Central memory CD8-positive, alpha-beta T cell (primary cell): ENCODE measurements at regions not wholly inside any gene's neighbourhood (a gene's known extent, or its start where the extent isn't known, plus 50 kb on each side); places are given as distances from the start of the nearest gene placed in this dataset.

Experiments used
- ATAC-seq: fragments of 150-1000 bp; cut with Tn5 transposase; replicated peaks from 2 replicates; pipeline ENCODE4 v1.10.0; 2022; ENCODE audit warnings: mild to moderate bottlenecking, moderate FRiP score, moderate number of reproducible peaks; ENCODE audit not compliant: poor library complexity, severe bottlenecking; ENCODE audit errors: extremely low read depth
- DNase-seq, 2 donors: peaks; one replicate each; pipeline ENCODE4 v3.0.0; 2021; ENCODE audit warnings: low spot score in 2 of 2
- H3K27ac Mint-ChIP-seq: one replicate; pipeline ENCODE4 v1.8.0; 2022; ENCODE audit warnings: low read depth, mild to moderate bottlenecking, moderate library complexity, mixed read lengths
- H3K27me3 Mint-ChIP-seq: one replicate; pipeline ENCODE4 v1.8.0; 2022; ENCODE audit warnings: mixed read lengths
- H3K36me3 Mint-ChIP-seq: one replicate; pipeline ENCODE4 v1.8.0; 2022; ENCODE audit warnings: mild to moderate bottlenecking, moderate library complexity, mixed read lengths; ENCODE audit not compliant: insufficient read depth
- H3K4me1 Mint-ChIP-seq: one replicate; pipeline ENCODE4 v1.8.0; 2022; ENCODE audit warnings: mixed read lengths
- H3K4me3 Mint-ChIP-seq: one replicate; pipeline ENCODE4 v1.8.0; 2022; ENCODE audit warnings: mild to moderate bottlenecking, moderate library complexity, mixed read lengths
- H3K9me3 Mint-ChIP-seq: one replicate; pipeline ENCODE4 v1.8.0; 2022; ENCODE audit warnings: mixed read lengths

DNA sequence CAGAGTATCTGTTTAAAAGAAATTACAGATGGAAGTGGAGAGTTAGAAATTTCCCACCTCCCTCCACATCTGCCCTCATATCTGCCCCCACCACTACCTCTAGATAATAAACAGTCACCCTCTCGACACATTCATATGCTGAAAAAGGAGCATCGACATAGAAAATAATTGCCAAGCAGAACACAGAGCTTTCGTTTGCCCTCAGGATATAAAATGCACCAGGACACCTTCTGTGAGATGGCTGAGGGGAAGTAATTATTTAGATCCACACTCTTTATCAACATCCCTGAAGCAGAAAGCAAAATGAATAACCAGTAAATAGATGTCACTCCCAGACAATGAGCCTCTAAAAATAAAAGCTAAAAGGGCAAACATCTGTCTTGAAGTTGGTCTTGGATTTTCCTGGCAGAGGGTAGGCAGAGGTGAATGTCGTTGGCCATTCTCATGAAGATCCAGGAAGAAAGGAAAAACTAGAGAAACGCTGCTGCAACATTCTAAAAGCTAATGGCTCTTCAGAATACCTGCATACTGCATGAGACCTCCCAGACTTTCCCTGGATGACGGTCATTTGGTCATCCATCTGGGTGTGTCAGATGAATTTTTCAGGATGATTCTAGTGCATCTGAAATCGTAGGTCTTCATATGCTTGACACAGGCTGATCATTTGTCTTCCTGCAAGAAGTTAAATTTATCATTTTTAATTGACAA is 527.5 kb downstream of the RFC3 start:
- Mint-ChIP-seq H3K4me3 (no peak overlapping the region), H3K27ac (no peak overlapping the region), H3K4me1 (no peaks in the 10 kb centered on the region), H3K27me3 (no peaks in the 10 kb centered on the region), H3K9me3 (peaks cover 17% of the 10 kb centered on the region), H3K36me3 (no peaks in the 10 kb centered on the region)
- ATAC-seq (no peak), DNase-seq (no peak)

GRCh38 chr13:34346626-34347025 is 528.7 kb downstream of the RFC3 start:
- no peaks in the 10 kb centered on the region for H3K36me3 Mint-ChIP-seq
- peaks cover 16% of the 10 kb centered on the region for H3K9me3 Mint-ChIP-seq
- DNase-seq (no peak), ATAC-seq (no peak)
- no peaks in the 10 kb centered on the region for H3K27me3 Mint-ChIP-seq
- H3K4me3 Mint-ChIP-seq = no peak overlapping the region
- no peak overlapping the region for H3K27ac Mint-ChIP-seq
- H3K4me1 Mint-ChIP-seq = no peaks in the 10 kb centered on the region

DNA sequence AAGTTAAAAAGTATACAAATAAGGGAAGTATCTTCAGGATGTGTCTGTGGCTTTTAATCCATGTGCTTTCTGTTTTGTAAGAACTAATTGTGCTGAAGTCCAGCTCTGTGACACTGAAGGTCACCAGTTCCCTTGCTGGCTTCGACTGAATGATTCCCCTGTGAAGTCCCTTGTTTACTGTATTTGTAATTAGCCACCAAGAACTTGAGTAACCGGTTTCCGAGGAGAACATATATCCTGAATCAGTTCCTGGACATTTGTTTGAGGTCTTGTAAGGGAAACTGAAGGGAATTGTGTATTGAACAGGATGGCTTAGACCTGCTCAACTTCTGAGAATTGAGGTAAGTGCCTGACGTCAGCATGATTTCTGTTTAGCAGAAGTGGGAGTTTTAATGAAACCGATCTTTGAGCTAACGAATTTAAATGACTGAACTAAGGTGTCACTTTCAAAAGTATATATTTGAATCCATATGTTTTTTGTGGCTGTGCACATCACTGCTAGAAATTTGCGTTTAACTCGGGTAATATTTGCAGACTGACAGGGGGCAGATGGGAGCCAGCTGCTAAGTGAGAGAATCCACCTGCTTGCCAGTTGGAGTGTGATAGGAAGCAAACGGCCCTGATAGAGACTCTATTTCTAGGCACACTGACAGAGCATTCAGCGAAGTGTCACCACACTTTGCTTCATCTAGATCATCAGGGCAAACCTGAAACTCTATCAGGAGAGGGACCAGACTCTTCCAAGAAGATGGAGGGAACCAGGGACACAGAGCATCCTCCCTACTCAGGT is 530.0 kb downstream of the RFC3 start:
- no peak for ATAC-seq
- Mint-ChIP-seq H3K27ac (no peak overlapping the region), H3K4me3 (no peak overlapping the region), H3K36me3 (no peaks in the 10 kb centered on the region), H3K9me3 (peaks cover 16% of the 10 kb centered on the region), H3K4me1 (no peaks in the 10 kb centered on the region), H3K27me3 (no peaks in the 10 kb centered on the region)
- DNase-seq = no peak

- no peak overlapping the region for H3K27ac Mint-ChIP-seq
- H3K27me3 Mint-ChIP-seq = no peaks in the 10 kb centered on the region
- no peak overlapping the region for H3K4me3 Mint-ChIP-seq
- H3K4me1 Mint-ChIP-seq = no peaks in the 10 kb centered on the region
- peaks cover 16% of the 10 kb centered on the region for H3K9me3 Mint-ChIP-seq
- DNase-seq = no peak
- ATAC-seq = no peak
- no peaks in the 10 kb centered on the region for H3K36me3 Mint-ChIP-seq
These were observed 531.3 kb downstream of the RFC3 start for GRCh38 chr13:34349091-34349722.

GRCh38 chr13:34350671-34351070 is 532.7 kb downstream of the RFC3 start:
- H3K4me3 Mint-ChIP-seq = no peak overlapping the region
- ATAC-seq (no peak), DNase-seq (no peak)
- H3K9me3 Mint-ChIP-seq = peaks cover 22% of the 10 kb centered on the region
- H3K36me3 Mint-ChIP-seq = no peaks in the 10 kb centered on the region
- H3K4me1 Mint-ChIP-seq = no peaks in the 10 kb centered on the region
- H3K27me3 Mint-ChIP-seq = no peaks in the 10 kb centered on the region
- H3K27ac Mint-ChIP-seq = no peak overlapping the region

DNA sequence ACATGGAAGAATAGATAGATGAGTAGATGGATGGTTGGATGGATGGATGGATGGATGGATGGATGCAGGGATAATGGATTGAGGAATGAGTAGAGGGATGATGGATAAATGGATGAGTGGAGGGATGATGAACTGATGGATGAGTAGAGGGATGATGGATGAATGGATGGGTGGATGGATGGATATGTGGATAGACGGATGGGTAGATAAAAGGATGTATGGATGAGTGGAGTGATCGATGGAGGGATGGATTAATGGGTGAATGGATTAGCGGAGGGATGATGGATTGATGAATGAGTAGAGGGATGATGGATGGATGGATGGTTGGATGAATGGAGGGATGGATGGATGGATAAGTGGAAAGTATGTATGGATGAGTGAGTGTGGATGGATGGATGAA is 533.2 kb downstream of the RFC3 start:
- Mint-ChIP-seq H3K9me3 (peaks cover 22% of the 10 kb centered on the region), H3K4me1 (no peaks in the 10 kb centered on the region), H3K27me3 (no peaks in the 10 kb centered on the region), H3K4me3 (no peak overlapping the region), H3K27ac (no peak overlapping the region), H3K36me3 (no peaks in the 10 kb centered on the region)
- DNase-seq (no peak), ATAC-seq (no peak)

DNA sequence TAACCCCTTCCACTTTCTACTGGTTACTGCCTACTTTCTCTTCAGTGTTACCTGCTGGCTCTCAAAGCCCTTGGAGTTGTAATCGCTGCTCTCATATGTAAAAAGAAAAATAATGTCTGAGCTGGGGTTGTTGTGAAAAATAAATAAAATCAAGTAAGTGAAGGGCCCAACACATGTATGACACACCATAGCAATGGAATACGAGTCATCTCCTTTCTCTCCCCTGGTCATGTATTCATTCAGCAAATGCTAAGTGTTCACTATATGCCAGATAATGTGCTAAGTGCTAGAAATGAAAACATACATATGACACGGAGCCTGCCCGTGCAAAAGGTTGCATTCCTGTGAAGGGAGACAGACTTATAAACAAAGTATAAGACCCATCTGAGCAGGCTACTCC is 535.0 kb downstream of the RFC3 start:
- H3K27ac Mint-ChIP-seq = no peak overlapping the region
- DNase-seq = no peak
- H3K9me3 Mint-ChIP-seq = peaks cover 22% of the 10 kb centered on the region
- H3K4me3 Mint-ChIP-seq = no peak overlapping the region
- H3K36me3 Mint-ChIP-seq = no peaks in the 10 kb centered on the region
- H3K27me3 Mint-ChIP-seq = no peaks in the 10 kb centered on the region
- H3K4me1 Mint-ChIP-seq = no peaks in the 10 kb centered on the region
- ATAC-seq = no peak

GRCh38 chr13:34356686-34357434 is 538.9 kb downstream of the RFC3 start:
- Mint-ChIP-seq H3K27ac (no peak overlapping the region), H3K9me3 (peaks cover 7% of the 10 kb centered on the region)
- ATAC-seq = no peak

GRCh38 chr13:34357435-34358232 is 539.7 kb downstream of the RFC3 start:
- no peaks in the 10 kb centered on the region for H3K4me1 Mint-ChIP-seq
- H3K36me3 Mint-ChIP-seq = no peaks in the 10 kb centered on the region
- peaks cover 7% of the 10 kb centered on the region for H3K9me3 Mint-ChIP-seq
- ATAC-seq = no peak
- H3K27ac Mint-ChIP-seq = no peak overlapping the region
- H3K27me3 Mint-ChIP-seq = no peaks in the 10 kb centered on the region
- H3K4me3 Mint-ChIP-seq = no peak overlapping the region
- no peak for DNase-seq

More at GRCh38 chr13:34356686-34357434, 538.9 kb downstream of the RFC3 start:
- no peak overlapping the region for H3K4me3 Mint-ChIP-seq
- DNase-seq = no peak
- H3K4me1 Mint-ChIP-seq = no peaks in the 10 kb centered on the region
- no peaks in the 10 kb centered on the region for H3K27me3 Mint-ChIP-seq
- H3K36me3 Mint-ChIP-seq = no peaks in the 10 kb centered on the region

GRCh38 chr13:34358811-34359513 is 541.0 kb downstream of the RFC3 start:
- Mint-ChIP-seq H3K4me3 (no peak overlapping the region), H3K36me3 (no peaks in the 10 kb centered on the region), H3K9me3 (peaks cover 7% of the 10 kb centered on the region), H3K4me1 (no peaks in the 10 kb centered on the region), H3K27me3 (no peaks in the 10 kb centered on the region), H3K27ac (no peak overlapping the region)
- DNase-seq (no peak), ATAC-seq (no peak)

GRCh38 chr13:34360702-34361101 is 542.8 kb downstream of the RFC3 start:
- Mint-ChIP-seq H3K27me3 (no peaks in the 10 kb centered on the region), H3K9me3 (no peaks in the 10 kb centered on the region), H3K4me3 (no peak overlapping the region), H3K36me3 (no peaks in the 10 kb centered on the region), H3K4me1 (no peaks in the 10 kb centered on the region), H3K27ac (no peak overlapping the region)
- DNase-seq = no peak
- no peak for ATAC-seq
